ENCODE measurements at regions not wholly inside any gene's neighbourhood (a gene's known extent, or its start where the extent isn't known, plus 50 kb on each side); places are given as distances from the start of the nearest gene placed in this dataset.

DNA sequence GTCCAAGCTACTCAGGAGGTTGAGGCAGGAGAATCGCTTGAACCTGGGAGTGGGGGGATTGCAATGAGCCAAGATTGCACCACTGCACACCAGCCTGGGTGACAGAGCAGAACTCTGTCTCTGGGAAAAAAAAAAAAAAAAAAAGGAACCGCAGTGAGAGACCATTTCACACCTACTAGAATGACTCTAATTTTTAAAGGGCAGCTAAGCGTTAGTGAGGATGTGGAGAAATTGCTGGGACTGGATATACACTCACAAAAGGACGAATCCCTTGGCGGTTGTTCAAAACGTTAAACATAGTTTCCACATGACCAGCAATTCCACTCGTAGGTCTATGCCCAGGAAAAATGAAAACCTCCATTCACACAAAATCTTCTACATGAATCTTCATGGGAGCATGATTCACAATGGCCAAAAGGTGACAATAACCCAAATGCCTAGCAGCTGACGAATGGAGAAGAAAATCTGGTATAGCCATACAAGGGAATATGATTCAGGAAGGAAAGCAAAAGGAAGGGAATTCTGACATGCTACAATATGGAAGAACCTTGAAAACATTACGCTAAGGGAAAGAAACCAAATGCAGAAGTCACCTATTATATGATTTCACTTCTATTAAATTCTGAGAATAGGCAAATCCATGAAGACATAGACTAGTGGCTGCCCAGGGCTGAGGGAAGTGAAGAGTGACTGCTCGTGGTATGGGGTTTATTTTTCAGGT lies 127.0 kb downstream of the CHSY1 start:
- DNase-seq, result no peak

DNA sequence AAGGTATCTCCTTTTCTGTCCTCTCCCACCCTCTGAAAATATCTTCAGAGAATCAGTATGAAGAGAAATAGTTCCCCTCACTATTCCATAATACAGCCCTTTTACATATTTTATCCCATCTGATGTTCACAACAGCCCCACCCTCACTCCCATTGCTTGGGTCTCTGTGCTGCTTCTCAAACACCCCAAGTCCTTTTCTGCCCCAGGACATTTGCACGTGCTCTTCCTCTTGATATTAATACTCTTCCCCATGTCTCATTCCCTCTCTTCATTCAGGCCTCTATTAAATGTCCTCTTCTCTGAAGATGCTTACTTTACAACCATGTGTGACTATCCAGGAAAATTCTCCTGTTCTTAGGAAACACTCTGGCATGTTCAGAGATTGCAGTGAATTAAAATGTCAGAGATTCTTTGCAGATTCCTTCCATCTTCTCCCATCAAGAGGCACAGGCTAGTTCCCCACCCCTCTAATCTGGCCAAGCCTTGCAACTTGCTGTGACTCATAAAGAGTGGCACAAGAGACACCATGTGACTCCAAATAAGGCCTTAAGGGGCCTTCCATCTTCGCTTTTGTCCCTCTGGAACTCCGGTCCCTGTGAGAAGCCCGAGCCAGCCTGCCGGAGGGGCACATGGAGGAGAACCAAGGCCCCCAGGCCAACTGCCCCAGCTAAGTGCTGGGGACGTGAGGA lies 128.5 kb downstream of the CHSY1 start:
- DNase-seq, result no peak

DNA sequence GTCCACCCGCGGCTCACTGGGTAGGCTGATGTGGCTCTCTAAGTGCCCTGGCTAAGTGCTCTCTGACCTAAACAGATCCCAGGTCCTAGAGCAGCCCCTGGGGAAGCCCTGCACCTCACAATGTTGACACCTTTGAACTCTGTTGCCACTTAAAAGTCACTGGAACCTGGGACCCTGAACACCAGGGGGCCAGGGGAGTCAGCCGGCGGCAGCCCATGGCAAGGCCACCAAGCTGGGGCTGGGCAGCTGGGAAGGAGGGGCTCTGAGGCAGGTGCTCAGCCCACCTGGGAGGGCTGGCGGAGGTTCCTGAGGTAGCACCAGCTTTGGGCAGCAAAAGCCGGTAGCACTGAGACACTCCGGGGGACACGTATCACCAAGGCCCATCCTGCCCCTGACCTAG lies 129.0 kb downstream of the CHSY1 start:
- DNase-seq, result no peak

DNA sequence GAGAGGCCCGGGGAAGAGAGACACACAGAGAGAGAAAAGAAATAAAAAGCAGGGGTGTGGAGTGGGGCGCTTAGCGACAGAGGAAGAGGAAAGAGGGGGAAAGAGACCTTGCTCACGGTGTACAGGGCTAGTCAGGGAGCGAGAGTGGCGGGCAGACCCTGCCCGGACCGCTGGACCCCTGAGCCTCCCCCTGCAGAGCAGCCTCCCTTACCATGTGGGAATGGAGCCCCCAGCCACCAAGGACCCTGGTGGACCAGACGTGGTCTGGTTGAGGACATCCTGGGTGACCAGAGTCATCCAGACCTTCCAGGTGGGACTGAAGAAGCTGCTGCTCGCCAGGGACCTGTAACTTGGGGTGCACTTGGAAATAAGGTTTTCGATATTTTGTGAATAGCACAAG lies 129.6 kb downstream of the CHSY1 start:
- DNase-seq, result no peak

DNA sequence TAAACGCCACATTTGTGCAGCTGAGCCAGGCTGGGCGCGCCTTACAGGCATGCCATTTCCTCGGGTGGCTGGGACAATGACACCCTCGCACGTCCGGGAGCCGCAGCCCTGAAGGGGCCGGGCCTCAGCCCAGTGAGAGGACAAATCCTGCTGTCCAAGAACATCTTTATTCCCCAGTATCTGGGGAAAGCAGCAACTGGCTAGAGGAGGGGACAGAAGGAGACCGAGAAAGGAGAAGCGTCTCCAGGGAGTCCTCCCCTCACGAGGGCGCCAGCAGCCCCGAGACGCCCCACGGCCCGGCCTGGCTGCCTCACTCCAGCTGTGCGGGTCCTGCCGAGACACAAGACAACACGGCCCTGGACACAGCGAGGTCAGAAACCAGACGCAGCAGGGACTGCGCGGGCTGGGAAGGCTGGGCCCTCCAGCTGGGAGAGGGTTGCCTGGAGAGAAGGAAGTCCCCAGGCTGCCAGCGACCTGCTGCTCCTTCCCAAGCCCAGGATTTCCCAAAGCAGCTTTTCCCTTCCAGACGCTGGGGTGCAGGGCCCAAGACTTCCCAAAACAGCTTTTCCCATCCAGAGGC lies 130.2 kb downstream of the CHSY1 start:
- peak; percentile 52 for DNase-seq

DNA sequence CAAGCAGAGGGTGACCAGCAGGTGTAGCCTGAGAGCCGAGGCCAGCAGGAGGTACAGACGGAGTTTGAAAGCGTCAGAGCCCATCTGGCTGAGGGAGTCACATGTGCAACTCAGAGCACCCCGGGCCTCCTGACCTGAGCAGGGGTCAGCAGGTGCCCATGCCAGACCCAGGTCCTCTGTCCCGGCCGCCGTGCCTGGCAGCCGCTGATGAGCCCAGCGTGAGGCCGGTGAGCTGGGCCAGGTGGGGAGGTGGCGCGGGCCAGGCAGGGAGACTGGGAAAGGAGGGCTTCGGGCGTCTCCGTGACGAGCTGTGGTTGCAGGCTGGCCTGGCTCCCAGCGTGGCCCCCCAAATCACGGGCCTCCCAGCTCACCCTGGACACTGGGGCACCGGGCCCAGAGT lies 130.9 kb downstream of the CHSY1 start:
- no peak for DNase-seq

DNA sequence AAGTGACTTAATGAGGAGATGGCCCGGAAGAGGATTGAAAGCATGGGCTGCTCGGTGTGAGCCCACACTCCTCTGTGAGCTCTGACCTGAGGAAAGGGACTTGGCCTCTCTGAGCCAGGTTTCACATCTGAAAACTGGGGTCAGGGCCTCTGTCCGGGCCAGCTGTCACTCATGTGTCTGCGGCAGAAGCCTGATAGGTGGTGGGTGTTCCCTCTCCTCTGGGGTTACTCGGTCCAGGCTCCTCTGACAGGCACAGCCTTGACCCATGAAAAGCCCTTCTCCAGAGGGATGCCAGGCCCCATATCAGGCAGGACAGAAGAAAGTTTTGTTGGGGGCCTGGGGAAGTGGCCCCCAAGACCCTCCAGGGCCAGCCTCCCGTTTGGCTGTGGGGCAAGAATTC lies 131.4 kb downstream of the CHSY1 start:
- DNase-seq, result no peak

Data from activated T-cell treated with anti-CD3 and anti-CD28 coated beads, Interleukin-2, amount 50 U/mL, for 1 hour (primary cell).